ENCODE measurements at regions not wholly inside any gene's neighbourhood (a gene's known extent, or its start where the extent isn't known, plus 50 kb on each side); places are given as distances from the start of the nearest gene placed in this dataset.

DNA sequence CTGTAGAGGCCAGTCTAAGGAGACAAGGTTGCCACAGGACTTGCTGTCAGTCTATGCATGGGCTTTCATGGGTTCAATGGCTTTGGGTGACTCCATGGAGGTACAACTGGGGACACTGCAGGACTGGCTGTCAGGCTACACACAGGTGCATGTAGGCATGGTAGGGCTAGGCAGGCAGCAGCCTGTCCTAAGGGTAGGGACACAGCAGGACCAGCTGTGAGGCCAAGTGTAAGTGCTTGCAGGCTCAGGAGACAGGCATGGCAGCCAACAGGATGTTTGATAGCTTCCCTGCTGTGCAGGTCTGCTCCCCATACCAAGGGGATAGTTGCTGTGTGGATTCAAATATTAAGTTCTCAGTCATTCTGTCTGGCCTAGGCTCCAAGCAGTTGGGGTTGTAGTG is 181.0 kb upstream of the NPY start:
- TF ChIP-seq CTCF (conservative IDR thresholded peaks at IDR 0.05; ENCODE audit: low read depth, low read length), result no peak
- TF ChIP-seq RCOR1 (IDR thresholded peaks at IDR 0.05; ENCODE audit: insufficient replicate concordance, low read length), result no peak
- no peak for TF ChIP-seq USF2 (IDR thresholded peaks at IDR 0.05; ENCODE audit: low read depth, low read length)
- no peak for TF ChIP-seq POLR2A (IDR thresholded peaks at IDR 0.05; ENCODE audit: low read depth, low read length)
- TF ChIP-seq MAFK (IDR thresholded peaks at IDR 0.05; ENCODE audit: low read depth, low read length), result no peak
- no peak for TF ChIP-seq SMC3 (IDR thresholded peaks at IDR 0.05; ENCODE audit: low read depth, low read length)
- no peak for TF ChIP-seq CHD1 (IDR thresholded peaks at IDR 0.05; ENCODE audit: low read depth, low read length)
- TF ChIP-seq, protein P1, sequence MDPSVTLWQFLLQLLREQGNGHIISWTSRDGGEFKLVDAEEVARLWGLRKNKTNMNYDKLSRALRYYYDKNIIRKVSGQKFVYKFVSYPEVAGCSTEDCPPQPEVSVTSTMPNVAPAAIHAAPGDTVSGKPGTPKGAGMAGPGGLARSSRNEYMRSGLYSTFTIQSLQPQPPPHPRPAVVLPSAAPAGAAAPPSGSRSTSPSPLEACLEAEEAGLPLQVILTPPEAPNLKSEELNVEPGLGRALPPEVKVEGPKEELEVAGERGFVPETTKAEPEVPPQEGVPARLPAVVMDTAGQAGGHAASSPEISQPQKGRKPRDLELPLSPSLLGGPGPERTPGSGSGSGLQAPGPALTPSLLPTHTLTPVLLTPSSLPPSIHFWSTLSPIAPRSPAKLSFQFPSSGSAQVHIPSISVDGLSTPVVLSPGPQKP (IDR thresholded peaks at IDR 0.05; ENCODE audit: borderline replicate concordance, low read depth, low read length), result no peak
- no peak for TF ChIP-seq FOS (IDR thresholded peaks at IDR 0.05; ENCODE audit: low read depth, low read length)
- TF ChIP-seq CEBPB (IDR thresholded peaks at IDR 0.05; ENCODE audit: low read depth, low read length), result no peak
- no peak for TF ChIP-seq MXI1 (IDR thresholded peaks at IDR 0.05; ENCODE audit: borderline replicate concordance, low read depth, low read length)
- no peak for TF ChIP-seq RFX5 (IDR thresholded peaks at IDR 0.05; ENCODE audit: low read depth, low read length)
- no peak for TF ChIP-seq RAD21 (IDR thresholded peaks at IDR 0.05; ENCODE audit: low read length)
- no peak for TF ChIP-seq NFE2L2 (IDR thresholded peaks at IDR 0.05; ENCODE audit: low read depth, low read length)

Measured in IMR-90 (cell line).